NCI-H82 treated with DMSO at 0.1 percent for 48 hours (cell line): ENCODE measurements at regions not wholly inside any gene's neighbourhood (a gene's known extent, or its start where the extent isn't known, plus 50 kb on each side); places are given as distances from the start of the nearest gene placed in this dataset.

Experiments used
- DNase-seq: peaks from one replicate; lab custom pipeline; 2025; ENCODE audit not compliant: unreplicated experiment; lab: John Stamatoyannopoulos, UW

DNA sequence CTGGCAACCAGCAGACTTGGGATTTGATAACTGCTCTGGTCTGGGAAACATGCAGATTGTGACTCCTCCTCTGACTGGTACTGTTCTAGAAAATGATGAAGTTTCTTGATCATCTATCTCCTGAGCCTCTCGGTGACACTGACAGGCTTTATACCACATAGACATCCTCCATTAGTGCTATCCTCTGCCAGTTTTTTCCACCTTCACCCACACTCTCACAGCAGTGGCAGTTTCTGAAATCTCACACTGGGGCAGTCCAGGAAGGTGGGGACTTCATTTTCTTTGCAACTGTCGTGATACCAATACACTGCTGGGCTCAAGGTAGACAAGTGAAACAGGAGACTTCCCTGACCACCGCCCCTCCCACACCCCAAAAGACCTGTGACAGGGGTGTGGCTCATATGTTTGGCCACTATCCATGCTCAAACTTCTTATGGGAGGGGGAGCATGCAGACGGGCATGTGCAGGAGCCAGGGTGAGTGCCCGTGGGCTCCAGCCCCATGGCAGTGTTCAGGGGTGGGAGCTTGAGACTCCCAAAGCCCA, 66.3 kb upstream of the RMDN2 start:
- no peak for DNase-seq

DNA sequence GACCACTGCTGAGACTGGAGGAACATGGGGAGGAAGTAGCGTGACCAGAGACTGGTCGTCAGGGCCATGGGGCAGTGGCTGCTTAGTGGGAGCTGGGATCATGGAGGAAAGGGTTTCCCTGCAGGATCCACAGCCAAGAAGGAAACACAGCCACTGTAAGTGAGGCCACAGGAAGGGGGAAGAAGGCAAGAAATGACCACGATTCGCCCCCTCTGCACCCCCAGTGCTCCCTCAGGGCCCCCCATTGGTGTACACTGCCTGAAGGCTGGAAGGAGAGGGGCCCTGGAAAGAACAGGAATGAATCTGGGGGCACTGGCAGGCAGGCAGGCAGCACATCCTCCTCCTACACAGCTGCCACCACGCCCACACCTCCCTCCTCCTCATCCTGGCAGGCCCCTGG, 62.5 kb upstream of the RMDN2 start:
- DNase-seq = no peak

DNA sequence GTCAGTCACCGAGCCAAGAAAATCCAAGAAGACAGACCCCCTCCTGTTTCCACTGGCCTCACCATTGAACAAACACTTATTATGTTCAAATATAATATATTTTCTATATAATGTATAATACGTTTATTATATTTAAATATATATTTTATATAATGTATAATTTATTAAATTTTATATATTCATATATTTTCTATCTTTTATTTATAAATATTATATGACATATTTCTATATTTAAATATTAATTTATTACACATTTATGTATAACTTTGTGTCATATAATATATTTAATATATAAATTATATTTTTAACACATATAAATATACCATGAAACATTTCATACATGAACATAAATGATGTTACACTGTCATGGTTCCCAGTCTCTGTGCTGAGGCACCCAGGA, 60.9 kb upstream of the RMDN2 start:
- no peak for DNase-seq

DNA sequence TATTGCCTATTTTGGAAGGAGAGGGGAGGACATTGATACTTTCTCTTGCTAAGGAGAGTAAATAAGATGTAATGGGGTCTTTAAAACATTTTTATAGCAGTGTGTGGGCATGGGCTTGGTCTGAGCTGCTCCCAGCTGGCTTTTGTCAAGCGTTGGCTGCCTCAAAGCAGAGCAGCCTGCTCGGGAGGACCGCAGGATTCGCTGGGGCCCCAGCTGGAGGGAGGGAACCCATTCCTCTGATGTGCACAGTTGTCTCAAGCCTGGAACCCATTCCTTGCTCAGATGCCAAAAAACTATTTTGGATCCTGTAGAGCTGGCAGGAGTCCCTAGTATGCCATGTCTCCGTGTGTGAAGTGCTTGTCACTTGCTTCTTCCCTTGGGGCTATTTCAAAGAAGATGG, 59.4 kb upstream of the RMDN2 start:
- no peak for DNase-seq

DNA sequence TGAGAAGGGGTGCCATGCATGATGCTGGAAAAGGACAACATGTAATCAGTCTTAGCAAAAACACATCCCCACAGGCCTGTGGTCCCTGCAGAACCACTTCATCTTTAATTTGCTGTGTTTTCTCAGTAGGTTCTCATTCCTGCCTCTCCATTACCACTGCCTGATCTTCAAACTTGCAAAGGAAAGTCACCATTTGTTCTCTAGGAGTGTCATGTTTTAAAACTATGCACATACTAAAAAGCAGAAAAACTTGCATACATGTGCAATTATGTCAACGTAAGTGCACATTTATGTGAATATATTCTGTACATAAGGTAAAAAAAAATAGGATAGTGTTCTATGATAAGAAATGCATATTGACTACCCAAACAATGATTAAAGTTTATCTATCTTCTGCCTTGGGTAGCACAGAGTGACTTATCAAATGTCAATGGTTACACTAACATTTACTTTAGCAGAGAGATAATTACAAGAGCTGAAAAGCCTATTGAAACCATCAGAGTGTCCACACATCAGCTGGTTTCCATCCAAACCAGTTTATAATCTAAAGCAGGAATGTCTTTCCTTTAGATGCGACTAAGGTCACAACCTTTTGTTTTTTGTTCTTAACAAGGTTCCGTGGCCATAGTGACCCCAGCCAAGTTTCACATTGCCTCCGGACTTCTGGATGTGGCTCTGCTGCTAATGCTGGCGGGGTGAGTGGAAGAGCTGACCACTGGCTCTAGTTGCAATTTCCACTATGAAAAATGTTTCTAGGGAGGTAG, 58.7 kb upstream of the RMDN2 start:
- DNase-seq = no peak

DNA sequence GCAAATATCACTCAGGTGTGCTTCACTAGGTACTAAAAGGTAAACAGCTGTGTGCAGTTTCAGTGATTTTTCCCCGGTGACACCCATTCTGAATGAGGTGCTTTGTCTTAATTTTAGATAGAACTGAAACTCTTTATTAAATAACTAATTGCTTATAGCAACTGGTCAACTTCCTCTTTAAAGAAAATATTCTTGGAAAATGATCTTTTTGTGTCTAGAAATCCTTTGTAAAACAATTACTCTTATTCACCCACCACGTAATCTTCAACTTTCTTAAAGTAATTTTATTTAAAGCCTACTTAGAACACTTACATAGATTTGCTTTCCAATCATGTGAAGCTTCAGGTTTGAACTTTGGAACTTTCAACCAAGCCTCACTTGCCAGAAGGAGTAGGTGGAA, 57.9 kb upstream of the RMDN2 start:
- DNase-seq = no peak

DNA sequence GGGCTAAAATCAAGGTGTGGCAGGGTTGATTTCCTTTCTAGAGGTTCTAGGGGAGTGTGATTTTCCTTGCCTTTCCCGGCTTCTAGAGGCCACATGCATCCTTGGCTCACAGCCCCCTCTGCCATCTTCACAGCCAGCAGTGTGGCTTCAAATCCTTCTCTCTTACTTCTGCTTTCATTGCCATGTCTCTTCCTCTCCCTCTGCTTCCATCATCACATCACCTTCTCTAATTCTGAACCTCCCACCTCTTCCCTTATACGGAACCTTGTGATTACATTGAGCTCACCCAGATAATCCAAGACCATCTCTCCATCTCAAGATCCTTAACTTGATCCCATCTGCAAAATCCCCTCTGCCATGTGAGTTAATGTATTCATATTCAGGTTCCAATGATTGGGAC, 56.2 kb upstream of the RMDN2 start:
- no peak for DNase-seq

DNA sequence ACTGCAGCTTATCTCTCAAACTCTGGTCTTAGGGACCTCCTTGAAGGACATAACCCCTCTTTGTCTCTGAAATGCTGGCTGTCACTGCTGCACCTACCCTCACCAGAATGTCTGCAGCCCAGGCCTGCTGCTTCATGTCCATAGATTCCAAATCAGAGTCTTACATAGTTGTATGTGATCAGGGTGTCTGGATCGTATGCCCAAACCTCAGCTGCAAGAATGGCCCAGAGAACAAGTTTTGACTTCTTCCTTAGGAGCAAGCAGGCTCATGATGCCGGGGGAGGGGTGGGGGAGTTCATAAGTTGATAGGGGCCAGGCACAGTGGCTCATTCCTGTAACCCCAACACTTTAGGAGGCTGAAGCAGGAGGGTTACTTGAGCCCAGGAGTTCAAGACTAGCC, 55.8 kb upstream of the RMDN2 start:
- DNase-seq = no peak

DNA sequence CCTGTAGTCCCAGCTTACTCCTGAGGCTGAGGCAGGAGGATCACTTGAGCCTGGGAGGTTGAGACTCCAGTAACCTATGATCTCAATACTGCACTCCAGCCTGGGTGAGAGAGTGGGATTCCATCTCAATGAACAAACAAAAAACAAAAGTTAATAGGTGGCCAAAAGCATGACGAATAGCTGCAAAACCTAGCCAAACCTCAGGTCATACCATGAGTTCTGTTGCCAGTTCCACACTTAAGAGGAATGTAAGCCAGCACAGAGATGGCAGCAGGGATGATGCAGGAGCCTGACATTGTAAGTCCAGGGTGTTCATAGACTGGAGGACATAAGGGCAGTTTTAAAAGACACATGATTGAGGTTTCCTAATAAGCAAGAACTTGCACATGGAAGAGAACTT, 55.3 kb upstream of the RMDN2 start:
- DNase-seq = no peak

DNA sequence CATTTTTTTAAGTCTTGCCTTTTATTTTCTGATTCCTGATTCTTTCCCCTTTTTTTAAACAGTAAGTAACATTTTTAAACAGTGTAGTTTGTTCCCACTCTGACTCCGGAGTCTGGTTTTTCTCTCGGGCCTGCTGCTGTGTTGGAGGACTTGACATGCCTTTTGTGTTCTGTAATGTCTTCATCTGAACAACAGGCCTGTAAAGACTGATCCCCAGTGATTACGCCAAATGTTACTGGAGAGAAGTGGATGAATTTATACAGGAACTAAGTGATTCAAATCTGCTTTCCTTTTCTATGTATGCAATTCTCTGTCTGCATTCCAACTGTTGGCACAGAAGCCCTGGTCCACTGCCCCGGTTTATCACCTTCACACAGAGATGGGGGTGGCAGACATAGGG, 54.3 kb upstream of the RMDN2 start:
- DNase-seq = no peak

DNA sequence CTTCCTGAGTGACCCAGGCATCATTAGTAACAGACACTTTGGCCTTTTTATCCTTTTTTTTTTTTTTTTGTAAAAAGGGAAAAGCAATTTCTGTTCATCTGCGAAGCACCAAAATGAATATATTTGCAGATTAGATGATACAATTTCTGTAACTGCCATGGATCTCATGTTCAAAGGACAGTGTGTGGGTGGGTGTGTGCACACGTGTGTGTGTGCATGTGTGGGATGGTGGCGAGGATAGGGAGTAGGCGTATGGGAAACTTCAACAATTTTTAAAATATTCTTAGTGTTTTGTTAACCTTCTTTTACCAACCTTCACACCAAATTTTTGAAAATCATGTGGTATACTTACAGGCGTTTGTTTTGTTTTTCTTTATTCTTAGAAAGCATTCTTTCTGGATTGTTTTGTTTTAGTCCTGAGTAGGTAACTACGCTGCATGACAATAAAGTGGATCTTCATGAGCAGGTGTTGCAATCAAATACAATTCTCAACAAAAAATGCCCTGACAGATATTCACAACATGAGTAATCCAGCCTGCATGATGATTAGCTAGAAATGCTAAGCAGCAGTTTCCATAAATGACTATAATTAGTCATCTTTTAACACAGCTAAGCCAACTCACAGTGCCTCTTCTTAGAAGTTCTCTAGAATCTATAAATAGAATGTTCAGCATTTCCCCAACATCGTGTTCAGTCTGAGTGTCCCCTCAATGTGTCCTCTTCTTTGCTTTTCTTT, 53.5 kb upstream of the RMDN2 start:
- no peak for DNase-seq

DNA sequence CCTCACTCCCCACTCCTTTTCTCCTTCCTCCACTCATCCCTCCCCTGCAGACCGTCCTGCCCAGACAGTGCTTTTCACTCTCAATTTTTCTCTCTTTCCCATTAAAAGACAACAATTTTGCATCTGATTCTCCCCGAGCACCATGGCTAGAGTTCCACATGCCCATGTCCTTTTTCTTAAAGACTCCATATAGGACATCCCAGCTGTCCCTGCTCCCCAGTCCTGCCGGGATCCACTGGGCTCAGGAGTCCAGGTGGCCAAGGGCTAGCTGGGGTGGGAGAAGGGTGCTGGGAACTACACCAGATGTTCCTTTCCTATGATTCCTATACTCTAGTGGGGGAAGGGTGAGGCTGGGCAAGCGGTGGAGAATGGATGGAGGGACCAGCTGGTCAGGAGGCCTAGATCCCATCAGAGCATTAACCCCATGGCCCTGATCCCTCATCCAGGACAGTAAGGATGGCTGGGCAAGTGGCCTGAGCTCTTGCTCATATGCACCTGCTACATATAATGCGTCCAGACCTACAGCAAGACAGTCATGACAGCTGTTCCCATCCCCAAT, 52.8 kb upstream of the RMDN2 start:
- DNase-seq = peak; percentile 67

DNA sequence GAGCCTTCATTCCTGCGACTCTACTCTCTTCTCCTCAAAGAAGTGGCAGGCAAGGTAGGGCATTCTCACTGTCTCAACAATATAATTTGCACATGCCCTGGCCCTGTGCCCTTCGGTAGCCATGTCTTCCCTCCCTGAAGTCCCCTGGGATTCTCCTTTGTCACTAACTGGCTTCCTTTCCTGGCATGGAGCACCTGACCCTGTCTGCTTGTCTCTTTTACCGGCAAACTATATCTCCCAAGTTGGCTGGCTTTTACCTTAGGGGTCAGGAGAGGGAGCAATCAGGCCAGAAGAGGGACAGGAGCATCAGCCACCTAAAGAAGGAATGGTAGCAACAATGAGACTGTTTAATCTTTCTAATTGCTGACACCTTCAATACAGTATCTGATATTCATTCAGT, 51.9 kb upstream of the RMDN2 start:
- peak; percentile 15 for DNase-seq

DNA sequence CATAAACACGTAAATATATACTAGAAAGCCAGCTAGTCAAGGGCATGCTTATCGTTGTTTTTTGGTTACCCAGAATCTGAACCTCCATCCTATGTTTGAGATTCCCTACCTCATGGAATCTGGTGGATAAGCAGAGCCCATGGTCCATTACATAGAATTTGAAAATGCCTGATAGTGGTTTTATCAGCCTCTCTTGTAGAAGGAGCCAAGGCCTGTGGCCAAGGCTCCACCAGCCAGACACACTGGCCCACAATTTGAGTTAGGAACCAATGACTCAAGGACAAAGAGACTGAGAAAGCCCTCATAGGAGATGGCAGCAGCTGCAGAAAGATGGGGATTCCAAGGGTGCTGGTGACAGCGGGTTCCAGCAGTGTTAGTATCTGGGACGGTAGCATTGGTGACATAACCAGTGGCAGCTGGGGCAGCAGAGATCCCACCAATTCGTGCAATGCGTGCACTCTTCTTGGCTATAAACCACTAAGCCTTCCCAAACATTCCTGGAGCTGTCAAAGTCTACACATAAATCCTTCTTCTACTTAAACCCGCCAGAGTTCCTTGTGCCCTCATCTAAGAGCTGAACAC, 51.2 kb upstream of the RMDN2 start:
- DNase-seq = no peak

DNA sequence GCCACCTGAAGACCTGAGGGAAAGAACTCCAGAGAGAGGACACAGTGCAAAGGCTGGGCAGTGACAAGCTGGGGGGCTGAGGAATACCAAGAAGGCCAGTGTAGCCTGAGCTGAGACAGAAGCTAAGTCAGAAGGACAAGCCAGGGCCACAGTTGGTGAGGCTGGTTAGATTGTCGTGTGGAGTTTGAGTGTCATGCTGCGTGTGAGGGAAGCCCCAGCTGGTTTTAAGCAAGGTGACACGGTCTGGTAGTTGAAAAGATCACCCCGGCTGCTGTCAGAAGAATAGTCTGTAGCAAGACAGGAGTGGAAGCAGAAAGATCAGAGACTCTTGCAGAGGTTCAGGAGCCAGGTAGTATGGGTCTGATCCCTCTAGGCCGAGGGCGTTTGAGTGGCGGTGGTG, 50.6 kb upstream of the RMDN2 start:
- no peak for DNase-seq
